Esophagus muscularis mucosa (tissue), 4 donors: ENCODE measurements at regions not wholly inside any gene's neighbourhood (a gene's known extent, or its start where the extent isn't known, plus 50 kb on each side); places are given as distances from the start of the nearest gene placed in this dataset.
"Not testable (repeated sequence)": the region's sequence is repeated elsewhere in the genome, so short reads cannot be mapped to it uniquely, and the experiment has no call there.

Experiments used
- EP300 ChIP-seq: sonication (generic); formaldehyde crosslinking; IDR thresholded peaks from one replicate; pipeline ENCODE4 v1.6.1; 2017; ENCODE audit warnings: antibody characterized with exemption
- POLR2A ChIP-seq: fragments of 450-650 bp; IDR thresholded peaks from one replicate; pipeline ENCODE4 v1.6.1; 2017; ENCODE audit warnings: antibody characterized with exemption, moderate library complexity, mild to moderate bottlenecking, low read depth
- POLR2AphosphoS5 ChIP-seq, 2 donors: sonication (generic); formaldehyde crosslinking; IDR thresholded peaks; one replicate each; pipeline ENCODE4 v1.6.1; 2017; ENCODE audit warnings: antibody characterized with exemption in 2 of 2
- TF ChIP-seq, protein P1 (sequence below), 3 experiments: fragments of 200-600 bp in 2 of 3; fragments of 450-650 bp in 1 of 3; sonication (generic) in 2 of 3; IDR thresholded peaks; one replicate each; pipeline ENCODE4 v1.5.1; 2017 to 2019; ENCODE audit warnings: antibody characterized with exemption in 3 of 3, mild to moderate bottlenecking in 2 of 3, moderate library complexity in 1 of 3

DNA sequence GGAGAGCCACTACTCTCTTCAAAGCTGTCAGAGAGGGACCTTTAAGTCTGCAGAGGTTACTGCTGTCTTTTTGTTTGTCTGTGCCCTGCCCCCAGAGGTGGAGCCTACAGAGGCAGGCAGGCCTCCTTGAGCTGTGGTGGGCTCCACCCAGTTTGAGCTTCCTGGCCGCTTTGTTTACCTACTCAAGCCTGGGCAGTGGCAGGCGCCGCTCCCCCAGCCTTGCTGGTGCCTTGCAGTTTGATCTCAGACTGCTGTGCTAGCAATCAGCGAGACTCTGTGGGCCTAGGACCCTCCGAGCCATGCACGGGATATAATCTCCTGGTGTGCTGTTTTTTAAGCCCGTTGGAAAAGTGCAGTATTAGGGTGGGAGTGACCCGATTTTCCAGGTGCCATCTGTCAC is 550.7 kb downstream of the RPL10L start:
- TF ChIP-seq, protein P1, sequence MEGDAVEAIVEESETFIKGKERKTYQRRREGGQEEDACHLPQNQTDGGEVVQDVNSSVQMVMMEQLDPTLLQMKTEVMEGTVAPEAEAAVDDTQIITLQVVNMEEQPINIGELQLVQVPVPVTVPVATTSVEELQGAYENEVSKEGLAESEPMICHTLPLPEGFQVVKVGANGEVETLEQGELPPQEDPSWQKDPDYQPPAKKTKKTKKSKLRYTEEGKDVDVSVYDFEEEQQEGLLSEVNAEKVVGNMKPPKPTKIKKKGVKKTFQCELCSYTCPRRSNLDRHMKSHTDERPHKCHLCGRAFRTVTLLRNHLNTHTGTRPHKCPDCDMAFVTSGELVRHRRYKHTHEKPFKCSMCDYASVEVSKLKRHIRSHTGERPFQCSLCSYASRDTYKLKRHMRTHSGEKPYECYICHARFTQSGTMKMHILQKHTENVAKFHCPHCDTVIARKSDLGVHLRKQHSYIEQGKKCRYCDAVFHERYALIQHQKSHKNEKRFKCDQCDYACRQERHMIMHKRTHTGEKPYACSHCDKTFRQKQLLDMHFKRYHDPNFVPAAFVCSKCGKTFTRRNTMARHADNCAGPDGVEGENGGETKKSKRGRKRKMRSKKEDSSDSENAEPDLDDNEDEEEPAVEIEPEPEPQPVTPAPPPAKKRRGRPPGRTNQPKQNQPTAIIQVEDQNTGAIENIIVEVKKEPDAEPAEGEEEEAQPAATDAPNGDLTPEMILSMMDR (IDR thresholded peaks at IDR 0.05): not testable (repeated sequence)
- TF ChIP-seq POLR2AphosphoS5 (IDR thresholded peaks at IDR 0.05); EP300; POLR2A: not testable (repeated sequence)
